Vagina (tissue), 2 donors: ENCODE measurements at regions not wholly inside any gene's neighbourhood (a gene's known extent, or its start where the extent isn't known, plus 50 kb on each side); places are given as distances from the start of the nearest gene placed in this dataset.
"Not testable (repeated sequence)": the region's sequence is repeated elsewhere in the genome, so short reads cannot be mapped to it uniquely, and the experiment has no call there.

Source experiments
- DNase-seq, 2 donors: peaks; one replicate each; pipeline ENCODE4 v3.0.0-alpha.2; 2017; ENCODE audit errors: extremely low spot score in 2 of 2
- H3K27ac ChIP-seq: fragments of 200-600 bp; sonication (generic); one replicate; pipeline ENCODE4 v1.5.1; 2019
- H3K27me3 ChIP-seq: fragments of 200-600 bp; sonication (generic); one replicate; pipeline ENCODE4 v1.5.1; 2019
- H3K36me3 ChIP-seq, 2 donors: fragments of 200-600 bp; sonication (generic); one replicate each; pipeline ENCODE4 v1.5.1; 2017 to 2019
- H3K4me1 ChIP-seq: fragments of 200-600 bp; sonication (generic); one replicate; pipeline ENCODE4 v1.5.1; 2019
- H3K4me3 ChIP-seq, 2 donors: fragments of 200-600 bp; sonication (generic); 1 replicate in 1 of 2; 2 replicates in 1 of 2; pipeline ENCODE4 v1.5.1; 2016 to 2019
- H3K9me3 ChIP-seq: fragments of 200-600 bp; sonication (generic); one replicate; pipeline ENCODE4 v1.5.1; 2019
- CTCF ChIP-seq, 3 experiments: fragments of 450-650 bp in 2 of 3; fragments of 200-600 bp in 1 of 3; sonication (generic) in 1 of 3; IDR thresholded peaks; one replicate each; pipeline ENCODE4 v1.5.1; 2017 to 2019; ENCODE audit warnings: antibody characterized with exemption in 3 of 3, mild to moderate bottlenecking in 2 of 3, moderate library complexity in 2 of 3
- POLR2A ChIP-seq, 2 donors: fragments of 450-650 bp; IDR thresholded peaks; one replicate each; pipeline ENCODE4 v1.6.1; 2017; ENCODE audit warnings: antibody characterized with exemption in 2 of 2, mild to moderate bottlenecking in 2 of 2, moderate library complexity in 2 of 2
- POLR2AphosphoS5 ChIP-seq, 2 donors: sonication (generic); formaldehyde crosslinking; IDR thresholded peaks; one replicate each; pipeline ENCODE4 v1.9.0; 2017; ENCODE audit warnings: antibody characterized with exemption in 2 of 2, mild to moderate bottlenecking in 2 of 2, low read depth in 1 of 2; ENCODE audit not compliant: insufficient read depth in 1 of 2
- intact Hi-C: fragments of 100-400 bp; cut with DNase I; formaldehyde crosslinking; loops from one replicate; pipeline ENCODE4 v1.15.1; 2023

GRCh38 chr5:36459176-36460135 is 146.9 kb upstream of the SLC1A3 start:
- Histone ChIP-seq H3K27me3 (no peaks in the 10 kb centered on the region), H3K4me3 (no peak overlapping the region), H3K9me3 (no peaks in the 10 kb centered on the region), H3K27ac (no peak overlapping the region), H3K36me3 (no peaks in the 10 kb centered on the region), H3K4me1 (peaks cover 4% of the 10 kb centered on the region)
- intact Hi-C loops, result no loop called here
- no peak for DNase-seq
- no peak for TF ChIP-seq CTCF (IDR thresholded peaks at IDR 0.05)

GRCh38 chr5:36462295-36463021 is 143.9 kb upstream of the SLC1A3 start:
- Histone ChIP-seq H3K4me3 (no peak overlapping the region), H3K27ac (no peak overlapping the region), H3K27me3 (no peaks in the 10 kb centered on the region), H3K9me3 (no peaks in the 10 kb centered on the region), H3K4me1 (peaks cover 4% of the 10 kb centered on the region), H3K36me3 (no peaks in the 10 kb centered on the region)
- TF ChIP-seq POLR2A (IDR thresholded peaks at IDR 0.05), result no peak
- intact Hi-C loops, result no loop called here
- no peak for DNase-seq

- not testable (repeated sequence) for H3K4me3 ChIP-seq, H3K4me1 ChIP-seq
Observed at GRCh38 chr5:36475942-36476341, 130.5 kb upstream of the SLC1A3 start.

GRCh38 chr5:36478646-36479317 is 127.6 kb upstream of the SLC1A3 start:
- no peak for DNase-seq
- no peaks in the 10 kb centered on the region for H3K36me3 ChIP-seq
- TF ChIP-seq POLR2AphosphoS5 (IDR thresholded peaks at IDR 0.05; ENCODE audit: insufficient read depth in 1 of 2, low read depth in 1 of 2) (no peak), POLR2A (IDR thresholded peaks at IDR 0.05) (no peak), CTCF (IDR thresholded peaks at IDR 0.05) (no peak)
- H3K27ac ChIP-seq, result no peak overlapping the region
- no peaks in the 10 kb centered on the region for H3K27me3 ChIP-seq
- H3K9me3 ChIP-seq, result no peaks in the 10 kb centered on the region
- intact Hi-C loops, result no loop called here
- H3K4me1 ChIP-seq, result no peaks in the 10 kb centered on the region
- H3K4me3 ChIP-seq, result no peak overlapping the region

More at GRCh38 chr5:36475942-36476341, 130.5 kb upstream of the SLC1A3 start:
- H3K27ac ChIP-seq, H3K9me3 ChIP-seq, H3K27me3 ChIP-seq, H3K36me3 ChIP-seq, DNase-seq, intact Hi-C loops: not testable (repeated sequence)

- no peak overlapping the region for H3K27ac ChIP-seq
- no peaks in the 10 kb centered on the region for H3K27me3 ChIP-seq
- no peaks in the 10 kb centered on the region for H3K9me3 ChIP-seq
- no peaks in the 10 kb centered on the region for H3K4me1 ChIP-seq
- H3K36me3 ChIP-seq, result no peaks in the 10 kb centered on the region
- intact Hi-C loops, result no loop called here
- TF ChIP-seq POLR2A (IDR thresholded peaks at IDR 0.05) (no peak), CTCF (IDR thresholded peaks at IDR 0.05) (no peak), POLR2AphosphoS5 (IDR thresholded peaks at IDR 0.05; ENCODE audit: insufficient read depth in 1 of 2, low read depth in 1 of 2) (no peak)
- DNase-seq, result no peak
- H3K4me3 ChIP-seq, result no peak overlapping the region
Observed at GRCh38 chr5:36481454-36482120, 124.8 kb upstream of the SLC1A3 start.
